GM21786 (cell line): ENCODE measurements at regions not wholly inside any gene's neighbourhood (a gene's known extent, or its start where the extent isn't known, plus 50 kb on each side); places are given as distances from the start of the nearest gene placed in this dataset.
A peak's percentile ranks its signal among the peaks of the same experiment; 100 is the strongest.
"Not testable (repeated sequence)": the region's sequence is repeated elsewhere in the genome, so short reads cannot be mapped to it uniquely, and the experiment has no call there.

ENCODE experiments used
- ATAC-seq: cut with Tn5 transposase; IDR thresholded peaks from one replicate; pipeline ENCODE4 v1.9.1; 2021; ENCODE audit not compliant: unreplicated experiment

GRCh38 chr4:170729236-170729635, 639.5 kb upstream of the AADAT start:
- ATAC-seq, result no peak

DNA sequence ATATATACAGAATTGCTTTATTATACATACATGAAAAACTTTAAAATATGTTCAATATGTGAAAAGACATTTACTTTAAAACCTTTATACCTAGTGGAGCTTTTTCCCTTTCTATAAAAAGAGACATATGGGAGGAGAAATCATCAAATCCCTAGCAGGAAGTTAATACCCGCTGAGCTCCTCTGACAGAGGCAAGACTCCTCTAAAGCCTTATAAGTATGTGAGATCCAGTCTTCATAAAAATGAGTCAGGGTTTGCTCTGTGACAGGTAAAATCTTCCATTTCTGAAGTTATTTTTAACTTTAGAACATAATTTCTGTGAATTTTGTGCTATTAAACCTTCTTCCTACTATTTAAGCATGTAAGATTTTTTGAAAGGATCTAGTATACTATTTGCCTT, 634.4 kb upstream of the AADAT start:
- no peak for ATAC-seq

DNA sequence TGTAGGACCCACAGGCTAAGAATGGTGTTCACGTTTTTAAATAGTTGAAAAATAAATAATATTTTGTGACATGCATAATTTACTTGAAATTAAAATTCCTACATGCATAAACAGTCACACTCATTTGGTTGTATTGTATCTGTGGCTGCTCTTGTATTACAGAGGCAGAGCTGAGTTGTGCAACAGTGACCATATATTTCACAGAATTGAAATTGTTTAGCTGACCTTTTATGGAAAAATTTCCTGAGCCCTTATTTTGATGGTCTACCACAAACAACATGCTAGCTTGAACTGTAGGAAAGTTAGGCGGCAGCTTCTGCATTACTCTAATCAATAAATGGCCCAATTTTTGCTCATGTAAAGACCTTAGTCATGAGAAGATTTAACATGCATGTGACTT, 633.4 kb upstream of the AADAT start:
- no peak for ATAC-seq

DNA sequence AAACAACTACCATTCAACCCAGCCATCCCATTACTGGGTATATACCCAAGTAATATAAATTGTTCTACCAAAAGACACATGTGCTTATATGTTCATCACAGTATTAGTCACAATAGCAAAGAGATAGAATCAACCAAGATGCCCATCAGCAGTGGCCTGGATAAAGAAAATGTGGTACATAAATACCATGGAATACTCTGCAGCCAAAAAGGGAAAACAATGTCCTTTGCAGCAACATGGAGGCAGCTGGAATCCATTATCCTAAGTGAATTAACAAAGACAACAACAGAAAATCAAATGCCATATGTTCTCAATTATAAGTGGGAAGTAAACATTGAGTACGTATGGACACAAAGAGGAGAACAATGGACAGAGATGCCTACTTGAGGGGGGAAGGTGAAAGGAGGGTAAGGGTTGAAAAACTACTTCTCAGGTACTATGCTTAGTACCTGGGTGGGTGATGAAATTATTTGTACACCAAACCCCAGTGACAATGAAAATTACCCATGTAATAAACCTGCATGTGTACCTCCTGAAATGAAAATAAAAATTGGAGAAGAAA, 632.1 kb upstream of the AADAT start:
- no peak for ATAC-seq

- ATAC-seq, result no peak
Measured at GRCh38 chr4:170716868-170717267, 627.1 kb upstream of the AADAT start.

DNA sequence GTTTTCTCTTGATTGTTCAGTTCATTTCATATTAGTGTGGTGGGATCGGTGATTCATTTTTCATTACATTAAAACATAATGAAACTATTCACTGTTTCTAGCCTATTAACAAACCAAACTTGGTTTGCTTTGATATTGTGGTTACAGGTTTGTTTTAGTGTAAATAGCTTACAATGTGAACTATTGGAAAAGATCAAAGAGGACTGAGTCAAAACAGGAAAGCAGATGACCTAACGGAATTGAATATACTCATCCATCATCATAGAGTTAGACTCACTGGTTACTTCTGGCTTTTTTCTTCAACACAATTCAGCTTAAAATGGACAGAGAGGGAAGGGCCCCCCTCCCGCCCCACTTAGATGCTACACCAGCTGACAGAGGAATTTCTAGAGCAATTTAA, 616.2 kb upstream of the AADAT start:
- no peak for ATAC-seq

DNA sequence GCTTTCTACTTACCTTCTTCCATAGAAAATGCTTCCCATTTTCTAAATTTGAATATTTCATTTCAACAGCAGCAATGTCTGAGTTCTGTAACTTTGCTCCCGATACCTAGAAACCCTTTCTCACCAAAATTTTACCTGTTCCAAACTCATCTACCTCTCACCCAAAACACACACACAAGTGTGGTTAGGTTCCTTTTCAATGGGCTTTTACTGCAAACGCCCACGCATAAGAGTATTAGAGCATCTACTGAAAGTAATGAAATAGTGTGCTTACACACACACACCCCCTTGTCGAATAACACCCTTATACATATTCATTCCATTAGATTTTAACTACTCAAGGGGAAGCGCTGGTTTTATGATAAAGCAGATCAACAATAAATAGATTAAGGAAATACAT, 610.3 kb upstream of the AADAT start:
- ATAC-seq, result no peak

DNA sequence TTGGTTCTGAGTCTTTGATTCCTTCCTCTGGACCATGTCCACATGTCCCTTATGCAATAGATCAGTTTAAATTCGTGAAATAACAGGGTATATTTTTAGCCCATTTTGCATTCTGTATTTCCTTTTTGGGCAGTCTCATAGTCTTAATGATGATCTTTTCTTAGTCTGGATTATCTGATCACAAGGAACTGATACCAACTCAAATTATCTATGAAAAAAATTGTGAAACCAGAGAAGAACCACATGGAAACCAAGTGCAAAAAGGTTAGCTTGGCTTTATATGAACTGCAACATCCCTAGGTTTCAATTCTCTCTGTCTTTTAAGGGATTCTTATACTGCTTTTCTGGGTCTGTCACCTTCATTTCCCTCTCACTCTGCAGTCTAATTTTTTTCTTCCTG, 608.6 kb upstream of the AADAT start:
- ATAC-seq, result peak; percentile 71

- peak; percentile 49 for ATAC-seq
Measured at GRCh38 chr4:170697845-170698244, 608.1 kb upstream of the AADAT start.

GRCh38 chr4:170697045-170697444, 607.3 kb upstream of the AADAT start:
- ATAC-seq, result peak; percentile 1

DNA sequence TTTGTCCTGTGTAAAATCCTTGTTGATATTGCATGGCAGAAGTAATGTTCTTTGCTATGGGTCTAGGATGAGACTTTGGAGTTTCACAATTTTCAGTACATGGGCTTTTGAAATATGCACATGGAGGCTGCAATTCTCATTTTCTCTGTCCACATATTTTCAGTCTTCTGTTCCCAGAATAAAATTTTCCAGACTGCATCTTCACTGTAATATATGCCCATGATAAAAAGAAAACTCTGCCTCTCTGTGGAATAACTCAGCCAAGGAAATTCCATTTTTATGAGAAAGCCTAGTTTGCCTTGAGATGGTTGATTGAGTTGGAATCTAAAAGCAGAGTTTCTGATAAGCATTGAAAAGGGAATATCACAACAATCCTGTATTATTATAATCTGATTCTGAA, 601.4 kb upstream of the AADAT start:
- no peak for ATAC-seq

DNA sequence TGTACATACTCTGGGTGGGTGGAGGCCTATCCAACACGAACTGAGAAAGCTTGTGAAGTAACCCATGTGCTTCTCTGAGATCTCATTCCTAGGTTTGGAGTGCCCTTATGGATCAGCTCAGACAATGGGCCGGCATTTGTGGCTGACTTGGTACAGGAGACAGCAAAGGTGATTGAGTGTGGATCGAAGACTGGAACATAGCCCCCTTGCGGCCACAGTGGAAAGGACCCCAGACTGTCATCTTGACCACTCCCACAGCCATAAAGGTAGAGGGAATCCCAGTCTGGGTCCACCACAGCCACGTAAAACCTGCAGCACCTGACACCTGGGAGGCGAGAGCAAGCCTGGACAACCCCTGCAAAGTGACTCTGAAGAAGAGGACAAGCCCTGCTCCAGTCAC, 598.0 kb upstream of the AADAT start:
- ATAC-seq, result no peak

GRCh38 chr4:170685701-170686100, 595.9 kb upstream of the AADAT start:
- ATAC-seq, result not testable (repeated sequence)

GRCh38 chr4:170682558-170683294, 593.0 kb upstream of the AADAT start:
- ATAC-seq, result no peak

DNA sequence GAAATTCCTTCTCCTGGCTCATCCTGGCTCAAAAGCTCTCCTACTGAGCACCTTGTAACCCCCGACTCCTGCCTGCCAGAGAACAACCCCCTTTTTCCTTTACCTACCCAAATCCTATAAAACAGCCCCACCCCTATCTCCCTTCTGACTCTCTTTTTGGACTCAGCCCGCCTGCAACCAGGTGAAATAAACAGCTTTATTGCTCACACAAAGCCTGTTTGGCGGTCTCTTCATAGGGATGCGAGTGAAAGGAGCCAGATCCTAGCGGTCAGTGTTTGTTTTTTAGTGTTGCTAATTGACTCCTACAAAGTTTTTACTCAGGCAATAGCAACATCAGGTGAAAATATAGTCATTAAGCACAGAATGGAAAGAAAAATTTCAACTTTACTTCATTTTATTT, 592.3 kb upstream of the AADAT start:
- ATAC-seq, result not testable (repeated sequence)

GRCh38 chr4:170675568-170676262, 586.0 kb upstream of the AADAT start:
- no peak for ATAC-seq

DNA sequence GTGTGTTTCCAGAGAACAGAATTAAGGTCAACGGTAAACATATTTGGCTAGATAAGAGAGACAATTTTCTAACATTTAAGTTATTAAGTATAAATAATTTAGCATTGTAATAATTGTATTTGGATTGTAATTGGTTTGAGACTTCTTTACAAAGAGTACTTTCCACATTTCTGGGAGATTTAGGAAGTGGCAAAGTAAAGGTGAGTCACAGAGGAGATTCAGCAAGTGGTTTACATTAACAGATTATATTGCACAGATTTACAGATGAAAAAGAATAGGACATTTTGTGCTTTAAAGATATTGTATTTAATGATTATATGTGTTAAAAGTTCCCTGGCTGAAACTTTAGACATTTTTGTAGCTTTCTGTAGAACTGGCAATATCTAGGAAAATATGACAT, 584.4 kb upstream of the AADAT start:
- no peak for ATAC-seq

- ATAC-seq, result no peak
Measured at GRCh38 chr4:170672381-170672965, 582.7 kb upstream of the AADAT start.

GRCh38 chr4:170671171-170671570, 581.4 kb upstream of the AADAT start:
- ATAC-seq, result peak; percentile 37

- no peak for ATAC-seq
Measured at GRCh38 chr4:170667814-170668213, 578.1 kb upstream of the AADAT start.

DNA sequence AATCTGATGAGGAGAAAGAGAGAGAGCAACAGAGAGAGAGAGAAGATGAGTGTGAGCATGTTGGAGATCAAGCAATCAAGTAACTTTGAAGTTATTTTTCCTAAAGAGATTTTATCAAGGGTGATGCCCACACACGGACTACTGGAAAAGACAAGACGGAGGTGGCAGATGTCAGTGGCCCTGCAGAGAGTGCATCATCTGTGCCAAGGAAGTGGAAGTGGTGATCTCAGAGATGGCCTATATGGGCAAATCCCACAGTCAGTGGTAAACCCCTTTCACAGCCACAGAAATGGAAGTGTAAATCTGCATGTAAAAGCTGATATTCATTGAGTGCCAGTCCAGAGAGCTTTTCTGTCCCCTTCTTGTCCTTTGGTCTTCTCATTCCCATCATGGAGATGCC, 577.2 kb upstream of the AADAT start:
- ATAC-seq, result no peak

GRCh38 chr4:170662250-170662649, 572.5 kb upstream of the AADAT start:
- ATAC-seq, result no peak
